Vagina (tissue), 2 donors: ENCODE measurements at regions not wholly inside any gene's neighbourhood (a gene's known extent, or its start where the extent isn't known, plus 50 kb on each side); places are given as distances from the start of the nearest gene placed in this dataset.

Experiments
- CTCF ChIP-seq, 3 experiments: fragments of 450-650 bp in 2 of 3; fragments of 200-600 bp in 1 of 3; sonication (generic) in 1 of 3; IDR thresholded peaks; one replicate each; pipeline ENCODE4 v1.5.1; 2017 to 2019; ENCODE audit warnings: antibody characterized with exemption in 3 of 3, mild to moderate bottlenecking in 2 of 3, moderate library complexity in 2 of 3
- POLR2AphosphoS5 ChIP-seq, 2 donors: sonication (generic); formaldehyde crosslinking; IDR thresholded peaks; one replicate each; pipeline ENCODE4 v1.9.0; 2017; ENCODE audit warnings: antibody characterized with exemption in 2 of 2, mild to moderate bottlenecking in 2 of 2, low read depth in 1 of 2; ENCODE audit not compliant: insufficient read depth in 1 of 2

GRCh38 chr4:32564626-32565025 is 1844.5 kb downstream of the PCDH7 start:
- TF ChIP-seq CTCF (IDR thresholded peaks at IDR 0.05) (no peak), POLR2AphosphoS5 (IDR thresholded peaks at IDR 0.05; ENCODE audit: insufficient read depth in 1 of 2, low read depth in 1 of 2) (no peak)
